Activated CD8-positive, alpha-beta T cell treated with anti-CD3 and anti-CD28 coated beads for 36 hours (primary cell): ENCODE measurements at regions not wholly inside any gene's neighbourhood (a gene's known extent, or its start where the extent isn't known, plus 50 kb on each side); places are given as distances from the start of the nearest gene placed in this dataset.
"Not testable (repeated sequence)": the region's sequence is repeated elsewhere in the genome, so short reads cannot be mapped to it uniquely, and the experiment has no call there.

Experiments
- ATAC-seq: fragments of 200-7000 bp; cut with Tn5 transposase; one replicate; pipeline ENCODE4 v1.10.0; 2021; ENCODE audit warnings: mild to moderate bottlenecking, moderate library complexity
- CTCF ChIA-PET: fragments of 350-600 bp; sonication (Branson Sonifier 250); formaldehyde crosslinking; loops from one replicate; lab custom pipeline; 2021; ENCODE audit warnings: antibody characterized with exemption; lab: Charles Lee
- POLR2A ChIA-PET: fragments of 350-600 bp; sonication (Branson Sonifier 250); formaldehyde crosslinking; loops from one replicate; lab custom pipeline; 2021; ENCODE audit warnings: antibody characterized with exemption; lab: Charles Lee
- DNase-seq: peaks from one replicate; pipeline ENCODE4 v3.0.0-alpha.2; 2020
- H3K27ac Mint-ChIP-seq: one replicate; pipeline ENCODE4 v1.8.0; 2021; ENCODE audit warnings: mild to moderate bottlenecking, mixed read lengths
- H3K27me3 Mint-ChIP-seq: one replicate; pipeline ENCODE4 v1.8.0; 2021; ENCODE audit warnings: mixed read lengths
- H3K36me3 Mint-ChIP-seq: one replicate; pipeline ENCODE4 v1.8.0; 2021; ENCODE audit warnings: low read depth, mixed read lengths
- H3K4me1 Mint-ChIP-seq: one replicate; pipeline ENCODE4 v1.8.0; 2021; ENCODE audit warnings: low read depth, mixed read lengths
- H3K4me3 Mint-ChIP-seq: one replicate; pipeline ENCODE4 v1.8.0; 2021; ENCODE audit warnings: mild to moderate bottlenecking, moderate library complexity, mixed read lengths
- H3K9me3 Mint-ChIP-seq: one replicate; pipeline ENCODE4 v1.8.0; 2021; ENCODE audit warnings: mixed read lengths
- intact Hi-C: fragments of 100-400 bp; cut with micrococcal nuclease; formaldehyde crosslinking; loops from one replicate; pipeline ENCODE4 v1.10.0; 2022
- TF ChIP-seq, protein P1 (sequence below): fragments of 200-600 bp; IDR thresholded peaks from one replicate; pipeline ENCODE4 v1.8.0; 2022; ENCODE audit warnings: antibody characterized with exemption, mild to moderate bottlenecking

- intact Hi-C loops, result no loop called here
- ATAC-seq, result no peak
- no peak for DNase-seq
- H3K36me3 Mint-ChIP-seq, result no peaks in the 10 kb centered on the region
- TF ChIP-seq, protein P1, sequence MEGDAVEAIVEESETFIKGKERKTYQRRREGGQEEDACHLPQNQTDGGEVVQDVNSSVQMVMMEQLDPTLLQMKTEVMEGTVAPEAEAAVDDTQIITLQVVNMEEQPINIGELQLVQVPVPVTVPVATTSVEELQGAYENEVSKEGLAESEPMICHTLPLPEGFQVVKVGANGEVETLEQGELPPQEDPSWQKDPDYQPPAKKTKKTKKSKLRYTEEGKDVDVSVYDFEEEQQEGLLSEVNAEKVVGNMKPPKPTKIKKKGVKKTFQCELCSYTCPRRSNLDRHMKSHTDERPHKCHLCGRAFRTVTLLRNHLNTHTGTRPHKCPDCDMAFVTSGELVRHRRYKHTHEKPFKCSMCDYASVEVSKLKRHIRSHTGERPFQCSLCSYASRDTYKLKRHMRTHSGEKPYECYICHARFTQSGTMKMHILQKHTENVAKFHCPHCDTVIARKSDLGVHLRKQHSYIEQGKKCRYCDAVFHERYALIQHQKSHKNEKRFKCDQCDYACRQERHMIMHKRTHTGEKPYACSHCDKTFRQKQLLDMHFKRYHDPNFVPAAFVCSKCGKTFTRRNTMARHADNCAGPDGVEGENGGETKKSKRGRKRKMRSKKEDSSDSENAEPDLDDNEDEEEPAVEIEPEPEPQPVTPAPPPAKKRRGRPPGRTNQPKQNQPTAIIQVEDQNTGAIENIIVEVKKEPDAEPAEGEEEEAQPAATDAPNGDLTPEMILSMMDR, result no peak
- ChIA-PET POLR2A (no interaction called here), CTCF (interaction anchor here (1.6 kb wide), 1 partner anchor 43 kb away, joined by 3 read pairs; no protein-coding TSS in a partner anchor)
- peaks cover 4% of the 10 kb centered on the region for H3K9me3 Mint-ChIP-seq
- H3K4me1 Mint-ChIP-seq, result no peaks in the 10 kb centered on the region
- H3K27me3 Mint-ChIP-seq, result no peaks in the 10 kb centered on the region
- H3K4me3 Mint-ChIP-seq, result no peak overlapping the region
- no peak overlapping the region for H3K27ac Mint-ChIP-seq
Observed at GRCh38 chr2:76154981-76155380, 444.3 kb upstream of the GCFC2 start.

DNA sequence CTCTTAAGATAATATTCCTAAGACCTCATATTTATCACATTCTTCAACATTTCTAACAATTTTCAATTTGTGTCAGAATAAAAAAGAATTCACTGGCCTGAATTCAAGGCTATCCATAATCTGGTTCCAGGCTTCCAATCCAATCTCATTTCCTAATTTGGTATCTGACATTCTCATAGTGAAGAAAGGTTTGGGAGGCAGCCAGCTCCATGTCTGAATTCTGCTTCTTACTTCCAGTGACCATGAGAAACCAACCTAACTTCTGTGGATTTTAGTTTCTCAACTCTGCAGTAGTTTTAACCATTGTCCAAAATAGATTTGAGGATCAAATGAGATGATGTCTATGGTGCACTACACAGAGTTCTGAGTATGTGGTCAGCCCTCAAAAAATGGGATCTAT is 439.1 kb upstream of the GCFC2 start:
- H3K4me1 Mint-ChIP-seq, result no peaks in the 10 kb centered on the region
- H3K4me3 Mint-ChIP-seq, result no peak overlapping the region
- H3K27me3 Mint-ChIP-seq, result no peaks in the 10 kb centered on the region
- ATAC-seq (no peak), DNase-seq (no peak)
- H3K36me3 Mint-ChIP-seq, result no peaks in the 10 kb centered on the region
- CTCF ChIA-PET, result no interaction called here
- intact Hi-C loops, result no loop called here
- TF ChIP-seq, protein P1, result no peak
- H3K9me3 Mint-ChIP-seq, result peaks cover 2% of the 10 kb centered on the region
- POLR2A ChIA-PET, result no interaction called here
- no peak overlapping the region for H3K27ac Mint-ChIP-seq

- H3K27me3 Mint-ChIP-seq, DNase-seq, H3K4me3 Mint-ChIP-seq, POLR2A ChIA-PET, intact Hi-C loops, H3K27ac Mint-ChIP-seq, H3K4me1 Mint-ChIP-seq, H3K36me3 Mint-ChIP-seq, ATAC-seq, CTCF ChIA-PET: not testable (repeated sequence)
- H3K9me3 Mint-ChIP-seq, result peaks cover 21% of the 10 kb centered on the region
Observed at GRCh38 chr2:76139303-76139702, 428.6 kb upstream of the GCFC2 start.

DNA sequence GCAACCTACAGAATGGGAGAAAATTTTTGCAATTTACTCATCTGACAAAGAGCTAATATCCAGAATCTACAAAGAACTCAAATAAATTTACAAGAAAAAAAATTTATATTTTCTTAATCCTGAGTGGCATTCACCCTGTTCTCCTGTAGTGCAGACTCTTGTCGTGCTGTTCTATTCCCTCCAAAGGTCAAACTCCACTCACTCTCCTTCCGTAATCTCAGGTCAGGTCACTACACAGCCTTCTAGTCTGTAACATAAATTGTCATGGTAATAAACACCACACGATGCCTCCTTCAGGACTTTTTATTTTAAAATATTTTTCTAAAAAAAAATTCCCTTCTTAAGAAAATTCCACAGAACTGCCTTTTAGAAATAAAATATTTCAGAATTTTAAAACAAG is 417.9 kb upstream of the GCFC2 start:
- intact Hi-C loops, result no loop called here
- ATAC-seq (no peak), DNase-seq (no peak)
- ChIA-PET POLR2A (no interaction called here), CTCF (no interaction called here)
- no peak overlapping the region for H3K27ac Mint-ChIP-seq
- H3K36me3 Mint-ChIP-seq, result no peaks in the 10 kb centered on the region
- TF ChIP-seq, protein P1, result no peak
- H3K4me1 Mint-ChIP-seq, result no peaks in the 10 kb centered on the region
- peaks cover 7% of the 10 kb centered on the region for H3K9me3 Mint-ChIP-seq
- no peak overlapping the region for H3K4me3 Mint-ChIP-seq
- no peaks in the 10 kb centered on the region for H3K27me3 Mint-ChIP-seq

DNA sequence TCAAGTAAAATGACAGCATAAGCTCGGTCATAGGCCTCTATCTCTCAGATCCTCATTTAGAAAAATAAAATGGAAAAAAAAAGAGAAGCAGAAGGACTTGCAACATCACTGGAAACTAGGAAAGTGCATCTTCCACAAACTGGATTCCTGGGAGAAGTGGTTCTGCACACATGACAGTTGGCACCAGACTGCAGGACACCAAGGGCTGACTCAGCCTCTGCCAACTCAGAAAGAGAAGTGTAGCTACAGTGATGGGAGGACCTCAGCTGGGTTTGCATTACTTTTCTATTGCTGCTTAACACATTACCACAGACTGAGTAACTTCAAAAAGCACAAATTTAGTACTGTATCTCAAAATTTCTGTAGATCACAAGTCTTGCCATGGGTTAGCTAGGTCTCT is 409.5 kb upstream of the GCFC2 start:
- no peak overlapping the region for H3K4me3 Mint-ChIP-seq
- H3K9me3 Mint-ChIP-seq, result peaks cover 9% of the 10 kb centered on the region
- ChIA-PET POLR2A (no interaction called here), CTCF (no interaction called here)
- H3K4me1 Mint-ChIP-seq, result no peaks in the 10 kb centered on the region
- DNase-seq (no peak), ATAC-seq (no peak)
- intact Hi-C loops, result no loop called here
- no peaks in the 10 kb centered on the region for H3K27me3 Mint-ChIP-seq
- H3K27ac Mint-ChIP-seq, result no peak overlapping the region
- no peaks in the 10 kb centered on the region for H3K36me3 Mint-ChIP-seq
- TF ChIP-seq, protein P1, result no peak

GRCh38 chr2:76089683-76090082 is 379.0 kb upstream of the GCFC2 start:
- POLR2A ChIA-PET, result no interaction called here
- H3K36me3 Mint-ChIP-seq, result no peaks in the 10 kb centered on the region
- H3K27me3 Mint-ChIP-seq, result no peaks in the 10 kb centered on the region
- intact Hi-C loops, result no loop called here
- no peak overlapping the region for H3K4me3 Mint-ChIP-seq
- CTCF ChIA-PET, result no interaction called here
- TF ChIP-seq, protein P1, result no peak
- ATAC-seq (no peak), DNase-seq (no peak)
- H3K27ac Mint-ChIP-seq, result no peak overlapping the region
- H3K4me1 Mint-ChIP-seq, result no peaks in the 10 kb centered on the region
- peaks cover 6% of the 10 kb centered on the region for H3K9me3 Mint-ChIP-seq
